Caco-2 (cell line): ENCODE measurements at regions not wholly inside any gene's neighbourhood (a gene's known extent, or its start where the extent isn't known, plus 50 kb on each side); places are given as distances from the start of the nearest gene placed in this dataset.

ENCODE experiments used
- BruUV-seq: library from RNA; stranded (reverse); fragments of 400-500 nt; replicated peaks from 2 replicates; lab custom pipeline; 2021; lab: Mats Ljungman, UMichigan
- CTCF ChIA-PET: fragments of 300-600 bp; sonication (Branson Sonifier 250); formaldehyde crosslinking; loops from one replicate; lab custom pipeline; 2022; ENCODE audit warnings: antibody characterized with exemption; lab: Charles Lee
- POLR2A ChIA-PET: fragments of 300-600 bp; sonication (Branson Sonifier 250); formaldehyde crosslinking; loops from one replicate; lab custom pipeline; 2022; ENCODE audit warnings: antibody characterized with exemption; lab: Charles Lee
- DNase-seq, 2 experiments: peaks; one replicate each; pipeline versions ENCODE4 v3.0.0 to v3.0.0-alpha.2; 2020 to 2022
- H3K27me3 ChIP-seq: replicated peaks from 2 replicates; pipeline ENCODE4 v1.6.0; 2011; ENCODE audit warnings: low read length; ENCODE audit not compliant: control insufficient read depth, insufficient read depth
- H3K36me3 ChIP-seq: 2 replicates; pipeline ENCODE4 v1.5.1; 2011; ENCODE audit warnings: low read length; ENCODE audit not compliant: control insufficient read depth, insufficient read depth
- H3K4me1 ChIP-seq: fragments of 250-450 bp; sonication (Bioruptor Pico); 2 replicates; pipeline ENCODE4 v1.5.1; 2020; ENCODE audit warnings: mild to moderate bottlenecking
- H3K4me3 ChIP-seq: 2 replicates; pipeline ENCODE4 v1.5.1; 2011; ENCODE audit warnings: low read depth, mild to moderate bottlenecking, control low read depth, low read length
- H3K9me3 ChIP-seq: fragments of 250-450 bp; sonication (Bioruptor Pico); 2 replicates; pipeline ENCODE4 v1.5.1; 2020; ENCODE audit warnings: mild to moderate bottlenecking, moderate library complexity
- H3K27ac Mint-ChIP-seq: one replicate; pipeline ENCODE4 v1.8.0; 2022; ENCODE audit warnings: mixed read lengths; ENCODE audit not compliant: unreplicated experiment
- H3K27me3 Mint-ChIP-seq: one replicate; pipeline ENCODE4 v1.8.0; 2022; ENCODE audit warnings: mixed read lengths; ENCODE audit not compliant: insufficient read depth, unreplicated experiment
- H3K36me3 Mint-ChIP-seq: one replicate; pipeline ENCODE4 v1.8.0; 2022; ENCODE audit warnings: mild to moderate bottlenecking, mixed read lengths; ENCODE audit not compliant: insufficient read depth, unreplicated experiment
- H3K4me1 Mint-ChIP-seq: one replicate; pipeline ENCODE4 v1.8.0; 2022; ENCODE audit warnings: low read depth, mixed read lengths; ENCODE audit not compliant: unreplicated experiment
- H3K4me3 Mint-ChIP-seq: one replicate; pipeline ENCODE4 v1.8.0; 2022; ENCODE audit warnings: mild to moderate bottlenecking, moderate library complexity, mixed read lengths; ENCODE audit not compliant: unreplicated experiment
- H3K9me3 Mint-ChIP-seq: one replicate; pipeline ENCODE4 v1.8.0; 2022; ENCODE audit warnings: mixed read lengths; ENCODE audit not compliant: unreplicated experiment
- intact Hi-C: fragments of 100-400 bp; cut with micrococcal nuclease; formaldehyde crosslinking; loops from one replicate; pipeline ENCODE4 v1.10.0; 2022; ENCODE audit not compliant: unreplicated experiment
- TF ChIP-seq, protein P1 (sequence below), 2 experiments: fragments of 200-600 bp in 1 of 2; IDR thresholded peaks; 1 replicate in 1 of 2; 2 replicates in 1 of 2; pipeline versions ENCODE4 v1.5.1 to v1.8.0; 2011 to 2022; ENCODE audit warnings: antibody characterized with exemption in 1 of 2, control low read depth in 1 of 2, inconsistent platforms in 1 of 2, low read depth in 1 of 2, low read length in 1 of 2, mild to moderate bottlenecking in 1 of 2, moderate library complexity in 1 of 2; ENCODE audit not compliant: insufficient read depth in 1 of 2, severe bottlenecking in 1 of 2, unreplicated experiment in 1 of 2

GRCh38 chr4:125546272-125546671, 231.5 kb downstream of the FAT4 start:
- Mint-ChIP-seq H3K4me1 (no peaks in the 10 kb centered on the region), H3K27ac (no peak overlapping the region), H3K36me3 (no peaks in the 10 kb centered on the region), H3K9me3 (no peaks in the 10 kb centered on the region), H3K4me3 (no peak overlapping the region), H3K27me3 (no peaks in the 10 kb centered on the region)
- ChIA-PET POLR2A (no interaction called here), CTCF (no interaction called here)
- Histone ChIP-seq H3K4me3 (no peak overlapping the region), H3K9me3 (no peaks in the 10 kb centered on the region), H3K27me3 (no peaks in the 10 kb centered on the region), H3K4me1 (no peaks in the 10 kb centered on the region), H3K36me3 (no peaks in the 10 kb centered on the region)
- intact Hi-C loops: no loop called here
- TF ChIP-seq, protein P1, sequence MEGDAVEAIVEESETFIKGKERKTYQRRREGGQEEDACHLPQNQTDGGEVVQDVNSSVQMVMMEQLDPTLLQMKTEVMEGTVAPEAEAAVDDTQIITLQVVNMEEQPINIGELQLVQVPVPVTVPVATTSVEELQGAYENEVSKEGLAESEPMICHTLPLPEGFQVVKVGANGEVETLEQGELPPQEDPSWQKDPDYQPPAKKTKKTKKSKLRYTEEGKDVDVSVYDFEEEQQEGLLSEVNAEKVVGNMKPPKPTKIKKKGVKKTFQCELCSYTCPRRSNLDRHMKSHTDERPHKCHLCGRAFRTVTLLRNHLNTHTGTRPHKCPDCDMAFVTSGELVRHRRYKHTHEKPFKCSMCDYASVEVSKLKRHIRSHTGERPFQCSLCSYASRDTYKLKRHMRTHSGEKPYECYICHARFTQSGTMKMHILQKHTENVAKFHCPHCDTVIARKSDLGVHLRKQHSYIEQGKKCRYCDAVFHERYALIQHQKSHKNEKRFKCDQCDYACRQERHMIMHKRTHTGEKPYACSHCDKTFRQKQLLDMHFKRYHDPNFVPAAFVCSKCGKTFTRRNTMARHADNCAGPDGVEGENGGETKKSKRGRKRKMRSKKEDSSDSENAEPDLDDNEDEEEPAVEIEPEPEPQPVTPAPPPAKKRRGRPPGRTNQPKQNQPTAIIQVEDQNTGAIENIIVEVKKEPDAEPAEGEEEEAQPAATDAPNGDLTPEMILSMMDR (IDR thresholded peaks at IDR 0.05; ENCODE audit: insufficient read depth in 1 of 2, low read depth in 1 of 2, low read length in 1 of 2, severe bottlenecking in 1 of 2, unreplicated experiment in 1 of 2): no peak
- no TSS peak for BruUV-seq
- no peak for DNase-seq

DNA sequence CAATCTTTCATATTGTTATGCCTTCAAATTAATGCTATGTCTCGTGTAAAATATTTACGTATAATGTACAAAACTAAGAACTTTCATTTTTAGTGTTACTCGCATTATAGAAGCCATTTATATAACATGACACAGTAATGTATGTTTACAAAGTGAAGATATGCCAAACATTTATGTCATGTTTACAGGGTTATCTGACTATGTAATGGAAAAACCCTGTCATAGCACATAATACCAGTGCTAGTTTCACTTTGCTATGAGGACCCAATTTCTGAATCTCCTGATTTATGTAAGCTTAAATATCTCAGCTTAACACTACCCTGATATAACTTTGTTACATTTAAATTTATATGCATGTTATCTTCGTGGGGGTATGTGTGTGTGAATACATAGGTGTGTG, 233.1 kb downstream of the FAT4 start:
- H3K27me3 ChIP-seq: no peaks in the 10 kb centered on the region
- no TSS peak for BruUV-seq
- no peaks in the 10 kb centered on the region for H3K9me3 ChIP-seq
- POLR2A ChIA-PET: no interaction called here
- CTCF ChIA-PET: no interaction called here
- TF ChIP-seq, protein P1 (IDR thresholded peaks at IDR 0.05; ENCODE audit: insufficient read depth in 1 of 2, low read depth in 1 of 2, low read length in 1 of 2, severe bottlenecking in 1 of 2, unreplicated experiment in 1 of 2): no peak
- DNase-seq: no peak
- intact Hi-C loops: no loop called here
- no peaks in the 10 kb centered on the region for H3K4me1 ChIP-seq
- H3K36me3 Mint-ChIP-seq: no peaks in the 10 kb centered on the region
- no peaks in the 10 kb centered on the region for H3K27me3 Mint-ChIP-seq
- no peak overlapping the region for H3K4me3 ChIP-seq
- H3K36me3 ChIP-seq: no peaks in the 10 kb centered on the region
- H3K27ac Mint-ChIP-seq: no peak overlapping the region
- H3K4me3 Mint-ChIP-seq: no peak overlapping the region
- H3K9me3 Mint-ChIP-seq: no peaks in the 10 kb centered on the region
- no peaks in the 10 kb centered on the region for H3K4me1 Mint-ChIP-seq

GRCh38 chr4:125550769-125551168, 236.0 kb downstream of the FAT4 start:
- Mint-ChIP-seq H3K27ac (no peak overlapping the region), H3K4me1 (no peaks in the 10 kb centered on the region), H3K9me3 (no peaks in the 10 kb centered on the region), H3K36me3 (no peaks in the 10 kb centered on the region), H3K4me3 (no peak overlapping the region), H3K27me3 (no peaks in the 10 kb centered on the region)
- Histone ChIP-seq H3K9me3 (no peaks in the 10 kb centered on the region), H3K4me1 (no peaks in the 10 kb centered on the region), H3K27me3 (no peaks in the 10 kb centered on the region), H3K4me3 (no peak overlapping the region), H3K36me3 (no peaks in the 10 kb centered on the region)
- no peak for DNase-seq
- POLR2A ChIA-PET: no interaction called here
- CTCF ChIA-PET: no interaction called here
- no TSS peak for BruUV-seq
- intact Hi-C loops: no loop called here
- TF ChIP-seq, protein P1 (IDR thresholded peaks at IDR 0.05; ENCODE audit: insufficient read depth in 1 of 2, low read depth in 1 of 2, low read length in 1 of 2, severe bottlenecking in 1 of 2, unreplicated experiment in 1 of 2): no peak
